IMR-90 (cell line): ENCODE measurements at regions not wholly inside any gene's neighbourhood (a gene's known extent, or its start where the extent isn't known, plus 50 kb on each side); places are given as distances from the start of the nearest gene placed in this dataset.

ENCODE experiments used
- ATAC-seq: fragments of 200-7000 bp; cut with Tn5 transposase; 2 replicates; pipeline ENCODE4 v1.9.1; 2020; ENCODE audit warnings: low read depth, mild to moderate bottlenecking, moderate library complexity
- BruUV-seq: library from RNA; stranded (reverse); fragments of 400-500 nt; replicated peaks from 2 replicates; lab custom pipeline; 2021; lab: Mats Ljungman, UMichigan
- CTCF ChIA-PET: fragments of 300-600 bp; formaldehyde crosslinking; extraction: SDS; loops from one replicate; lab custom pipeline; 2021; ENCODE audit warnings: antibody characterized with exemption; lab: Yijun Ruan, JAX
- POLR2A ChIA-PET: fragments of 300-600 bp; sonication (Branson Sonifier 250); formaldehyde crosslinking; loops from one replicate; lab custom pipeline; 2022; ENCODE audit warnings: antibody characterized with exemption; ENCODE audit not compliant: unreplicated experiment; lab: Charles Lee
- DNase-seq: peaks from one replicate; pipeline ENCODE4 v3.0.0; 2013
- H2AFZ ChIP-seq: replicated peaks from 2 replicates; pipeline ENCODE3; 2013; ENCODE audit warnings: low read length, mild to moderate bottlenecking; ENCODE audit not compliant: poor library complexity
- H2AK5ac ChIP-seq: 2 replicates; pipeline ENCODE4 v1.6.1; 2013; ENCODE audit warnings: low read depth, low read length, inconsistent platforms
- H2AK9ac ChIP-seq: replicated peaks from 2 replicates; pipeline ENCODE3; 2013; ENCODE audit warnings: mild to moderate bottlenecking, low read depth, low read length, moderate library complexity; ENCODE audit not compliant: poor library complexity
- H2BK120ac ChIP-seq: 2 replicates; pipeline ENCODE4 v1.6.1; 2013; ENCODE audit warnings: low read depth, low read length, inconsistent platforms
- H2BK15ac ChIP-seq: 3 replicates; pipeline ENCODE4 v1.6.1; 2013; ENCODE audit warnings: low read depth, low read length, inconsistent platforms
- H2BK20ac ChIP-seq: 2 replicates; pipeline ENCODE4 v1.6.1; 2013; ENCODE audit warnings: low read depth, mild to moderate bottlenecking, inconsistent platforms, low read length, moderate library complexity
- H2BK5ac ChIP-seq: 2 replicates; pipeline ENCODE4 v1.6.1; 2013; ENCODE audit warnings: mild to moderate bottlenecking, low read depth, low read length, inconsistent platforms; ENCODE audit not compliant: poor library complexity, severe bottlenecking
- H3K14ac ChIP-seq: replicated peaks from 2 replicates; pipeline ENCODE4 v1.6.1; 2013; ENCODE audit warnings: low read depth, low read length, inconsistent platforms
- H3K18ac ChIP-seq: 2 replicates; pipeline ENCODE4 v1.6.1; 2013; ENCODE audit warnings: low read depth, low read length, control low read depth
- H3K23ac ChIP-seq: 2 replicates; pipeline ENCODE4 v1.6.1; 2013; ENCODE audit warnings: low read depth, low read length, inconsistent platforms
- H3K27ac ChIP-seq: 2 replicates; pipeline ENCODE4 v1.5.1; 2013; ENCODE audit warnings: mild to moderate bottlenecking, control low read depth, low read length; ENCODE audit not compliant: insufficient read depth
- H3K27me3 ChIP-seq: 2 replicates; pipeline ENCODE4 v1.6.1; 2013; ENCODE audit warnings: low read length; ENCODE audit not compliant: control insufficient read depth, insufficient read depth
- H3K36me3 ChIP-seq: 2 replicates; pipeline ENCODE4 v1.6.1; 2013; ENCODE audit warnings: low read length, mixed read lengths; ENCODE audit not compliant: control insufficient read depth, insufficient read depth
- H3K4ac ChIP-seq: 2 replicates; pipeline ENCODE4 v1.6.1; 2013; ENCODE audit warnings: low read depth, low read length, inconsistent platforms
- H3K4me1 ChIP-seq: 2 replicates; pipeline ENCODE4 v1.6.1; 2013; ENCODE audit warnings: low read length, mixed read lengths; ENCODE audit not compliant: control insufficient read depth, insufficient read depth
- H3K4me2 ChIP-seq: 2 replicates; pipeline ENCODE4 v1.6.1; 2013; ENCODE audit warnings: low read depth, mild to moderate bottlenecking, control low read depth, low read length, moderate library complexity
- H3K4me3 ChIP-seq: 2 replicates; pipeline ENCODE4 v1.5.1; 2013; ENCODE audit warnings: low read depth, mild to moderate bottlenecking, control low read depth, low read length, moderate library complexity; ENCODE audit not compliant: insufficient read depth
- H3K56ac ChIP-seq: 2 replicates; pipeline ENCODE4 v1.6.1; 2013; ENCODE audit warnings: low read length, inconsistent platforms; ENCODE audit not compliant: insufficient read depth; ENCODE audit errors: extremely low read depth
- H3K79me1 ChIP-seq, 2 experiments: 2 replicates each; pipeline ENCODE4 v1.6.1; 2013; ENCODE audit warnings: low read length in 2 of 2, inconsistent platforms in 1 of 2, low read depth in 1 of 2
- H3K9ac ChIP-seq: 2 replicates; pipeline ENCODE4 v1.6.1; 2013; ENCODE audit warnings: low read depth, low read length, control low read depth
- H3K9me1 ChIP-seq: 2 replicates; pipeline ENCODE4 v1.6.1; 2013; ENCODE audit warnings: low read length, inconsistent platforms; ENCODE audit not compliant: insufficient read depth
- H3K9me3 ChIP-seq: 2 replicates; pipeline ENCODE4 v1.6.1; 2013; ENCODE audit warnings: low read length; ENCODE audit not compliant: control insufficient read depth, insufficient read depth
- H4K20me1 ChIP-seq: 2 replicates; pipeline ENCODE4 v1.6.1; 2013; ENCODE audit warnings: low read length, inconsistent platforms; ENCODE audit not compliant: insufficient read depth
- H4K5ac ChIP-seq: 2 replicates; pipeline ENCODE4 v1.6.1; 2013; ENCODE audit warnings: mild to moderate bottlenecking, low read depth, low read length, control low read depth
- H4K8ac ChIP-seq, 2 experiments: 2 replicates each; pipeline ENCODE4 v1.6.1; 2013; ENCODE audit warnings: low read depth in 2 of 2, low read length in 2 of 2, control low read depth in 1 of 2, inconsistent platforms in 1 of 2
- H4K91ac ChIP-seq: 2 replicates; pipeline ENCODE4 v1.6.1; 2013; ENCODE audit warnings: low read depth, low read length, inconsistent platforms; ENCODE audit not compliant: insufficient read depth
- NFE2L2 ChIP-seq: fragments of 150-350 bp; IDR thresholded peaks from 2 replicates; pipeline ENCODE4 v1.6.1; 2016; ENCODE audit warnings: low read depth, mild to moderate bottlenecking, low read length
- RAD21 ChIP-seq: IDR thresholded peaks from 2 replicates; pipeline ENCODE4 v1.6.1; 2012; ENCODE audit warnings: low read length, improper control_type of control experiment
- SMC3 ChIP-seq: fragments of 150-350 bp; IDR thresholded peaks from 2 replicates; pipeline ENCODE4 v1.6.1; 2016; ENCODE audit warnings: low read depth, mild to moderate bottlenecking, antibody characterized with exemption, low read length, moderate library complexity
- WGBS, 2 experiments: methylation state at CpG; one replicate each; pipeline versions ENCODE4 v1.1.5 to v1.1.7; 2013; ENCODE audit warnings: missing lambda C conversion rate in 2 of 2; ENCODE audit not compliant: insufficient read length in 1 of 2; ENCODE audit errors: extremely low coverage in 2 of 2; 5-methylcytosine and 5-hydroxymethylcytosine counted together
- dilution Hi-C: fragments of 300-500 bp; cut with HindIII; formaldehyde crosslinking; loops from one replicate; pipeline ENCODE4 v1.14.3; 2018; ENCODE audit warnings: low sequenced_read_pairs; ENCODE audit not compliant: unreplicated experiment
- in situ Hi-C: fragments of 300-500 bp; cut with MboI; formaldehyde crosslinking; loops from 3 replicates; pipeline ENCODE4 v1.14.3; 2019; ENCODE audit warnings: low sequenced_read_pairs, inconsistent platforms, mixed read lengths
- intact Hi-C: fragments of 100-400 bp; cut with micrococcal nuclease; formaldehyde crosslinking; loops from 2 replicates; pipeline ENCODE4 v1.10.0; 2022
- TF ChIP-seq, protein P1 (sequence below): conservative IDR thresholded peaks from 2 replicates; pipeline ENCODE4 v1.5.1; 2012; ENCODE audit warnings: mild to moderate bottlenecking, low read depth, low read length, improper control_type of control experiment

DNA sequence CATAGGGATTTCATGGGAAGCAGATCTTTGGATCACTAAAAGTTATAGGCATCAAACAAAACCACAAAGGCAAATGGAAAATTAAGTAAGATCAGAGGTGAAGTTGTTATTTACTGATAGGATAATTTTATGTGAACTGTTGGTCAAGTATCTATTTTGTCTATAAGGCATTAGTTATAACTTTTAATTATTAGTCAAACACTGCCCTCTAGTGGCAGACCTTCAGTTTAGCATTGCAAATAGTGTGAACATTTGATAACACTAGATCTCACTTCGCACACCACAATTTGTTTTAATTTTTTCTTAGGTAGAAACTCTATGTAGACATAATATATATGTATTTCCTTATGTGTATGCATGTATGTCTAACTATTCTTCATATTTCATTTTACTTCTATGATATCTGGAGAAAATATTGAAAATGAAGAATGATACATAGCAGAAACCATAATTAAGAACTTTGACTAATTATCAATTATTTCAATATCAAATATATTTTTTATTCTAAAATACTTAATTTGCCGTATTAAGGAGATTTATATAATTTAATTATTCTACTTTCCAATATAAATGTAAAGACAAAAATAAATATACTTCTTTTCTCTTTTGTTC, 214.5 kb upstream of the TACR3 start:
- in situ Hi-C loops: loop anchor here (25.0 kb wide), 1 partner anchor 722 kb away; no protein-coding TSS in a partner anchor
- H2AK5ac ChIP-seq: no peak overlapping the region
- no peak overlapping the region for H3K4me2 ChIP-seq
- no peaks in the 10 kb centered on the region for H3K4me1 ChIP-seq
- no peaks in the 10 kb centered on the region for H4K20me1 ChIP-seq
- no peak overlapping the region for H3K56ac ChIP-seq
- ATAC-seq: no peak; the same call in 1 of the 2 replicates
- H4K5ac ChIP-seq: no peak overlapping the region
- peak; percentile 28 for DNase-seq
- H2BK120ac ChIP-seq: no peak overlapping the region
- H3K27me3 ChIP-seq: no peaks in the 10 kb centered on the region
- intact Hi-C loops: loop anchor here (2.0 to 5.0 kb wide), 2 partner anchors 731 to 1312 kb away; no protein-coding TSS in a partner anchor
- H4K91ac ChIP-seq: no peak overlapping the region
- H4K8ac ChIP-seq: no peak overlapping the region
- H3K23ac ChIP-seq: no peak overlapping the region
- no TSS peak for BruUV-seq
- peak; percentile 22; the same call in 1 of the 2 replicates for TF ChIP-seq SMC3
- peak; percentile 37 for TF ChIP-seq RAD21
- no peak for TF ChIP-seq NFE2L2
- TF ChIP-seq, protein P1, sequence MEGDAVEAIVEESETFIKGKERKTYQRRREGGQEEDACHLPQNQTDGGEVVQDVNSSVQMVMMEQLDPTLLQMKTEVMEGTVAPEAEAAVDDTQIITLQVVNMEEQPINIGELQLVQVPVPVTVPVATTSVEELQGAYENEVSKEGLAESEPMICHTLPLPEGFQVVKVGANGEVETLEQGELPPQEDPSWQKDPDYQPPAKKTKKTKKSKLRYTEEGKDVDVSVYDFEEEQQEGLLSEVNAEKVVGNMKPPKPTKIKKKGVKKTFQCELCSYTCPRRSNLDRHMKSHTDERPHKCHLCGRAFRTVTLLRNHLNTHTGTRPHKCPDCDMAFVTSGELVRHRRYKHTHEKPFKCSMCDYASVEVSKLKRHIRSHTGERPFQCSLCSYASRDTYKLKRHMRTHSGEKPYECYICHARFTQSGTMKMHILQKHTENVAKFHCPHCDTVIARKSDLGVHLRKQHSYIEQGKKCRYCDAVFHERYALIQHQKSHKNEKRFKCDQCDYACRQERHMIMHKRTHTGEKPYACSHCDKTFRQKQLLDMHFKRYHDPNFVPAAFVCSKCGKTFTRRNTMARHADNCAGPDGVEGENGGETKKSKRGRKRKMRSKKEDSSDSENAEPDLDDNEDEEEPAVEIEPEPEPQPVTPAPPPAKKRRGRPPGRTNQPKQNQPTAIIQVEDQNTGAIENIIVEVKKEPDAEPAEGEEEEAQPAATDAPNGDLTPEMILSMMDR: peak; percentile 58
- no peaks in the 10 kb centered on the region for H3K79me1 ChIP-seq
- H2AK9ac ChIP-seq: no peak overlapping the region
- H2AFZ ChIP-seq: no peak overlapping the region
- no peak overlapping the region for H2BK15ac ChIP-seq
- no peaks in the 10 kb centered on the region; the same call in 1 of the 2 replicates for H3K9me3 ChIP-seq
- no peak overlapping the region for H3K9ac ChIP-seq
- ChIA-PET CTCF (no interaction called here), POLR2A (no interaction called here)
- no peak overlapping the region for H2BK20ac ChIP-seq
- no CpG with 5 or more reads among the region's 2 CpGs for WGBS, 2 experiments
- dilution Hi-C loops: no loop called here
- H3K9me1 ChIP-seq: no peaks in the 10 kb centered on the region
- H3K4ac ChIP-seq: no peak overlapping the region
- no peaks in the 10 kb centered on the region for H3K36me3 ChIP-seq
- no peak overlapping the region for H3K14ac ChIP-seq
- no peak overlapping the region for H3K18ac ChIP-seq
- H3K4me3 ChIP-seq: no peak overlapping the region
- no peak overlapping the region for H3K27ac ChIP-seq
- no peak overlapping the region for H2BK5ac ChIP-seq
